ENCODE measurements at regions not wholly inside any gene's neighbourhood (a gene's known extent, or its start where the extent isn't known, plus 50 kb on each side); places are given as distances from the start of the nearest gene placed in this dataset.

DNA sequence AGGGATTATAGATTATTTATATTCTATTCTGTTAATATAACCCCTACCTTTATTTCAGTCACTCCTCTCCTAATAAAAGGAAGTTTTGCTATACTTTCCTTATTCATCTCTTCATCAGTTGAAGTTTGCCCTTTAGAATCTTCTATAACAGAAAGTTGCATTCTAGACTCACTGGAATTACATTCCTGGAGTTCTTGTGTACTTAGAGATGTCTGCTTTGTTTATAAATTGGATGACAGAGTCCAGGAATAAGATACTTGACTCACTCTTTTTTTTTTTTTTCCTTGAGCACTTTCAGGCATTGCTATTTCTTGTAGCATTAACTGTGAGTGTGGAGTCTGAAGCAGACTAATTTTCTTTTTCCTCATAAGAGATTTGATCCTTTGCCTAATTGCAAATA is 640.8 kb downstream of the XPNPEP1 start:
- Mint-ChIP-seq H3K27me3 (no peaks in the 10 kb centered on the region), H3K9me3 (no peaks in the 10 kb centered on the region), H3K27ac (no peak overlapping the region), H3K4me3 (no peak overlapping the region), H3K36me3 (ENCODE audit: low read depth) (no peaks in the 10 kb centered on the region), H3K4me1 (no peaks in the 10 kb centered on the region)
- no peak for DNase-seq
- TF ChIP-seq, protein P1, sequence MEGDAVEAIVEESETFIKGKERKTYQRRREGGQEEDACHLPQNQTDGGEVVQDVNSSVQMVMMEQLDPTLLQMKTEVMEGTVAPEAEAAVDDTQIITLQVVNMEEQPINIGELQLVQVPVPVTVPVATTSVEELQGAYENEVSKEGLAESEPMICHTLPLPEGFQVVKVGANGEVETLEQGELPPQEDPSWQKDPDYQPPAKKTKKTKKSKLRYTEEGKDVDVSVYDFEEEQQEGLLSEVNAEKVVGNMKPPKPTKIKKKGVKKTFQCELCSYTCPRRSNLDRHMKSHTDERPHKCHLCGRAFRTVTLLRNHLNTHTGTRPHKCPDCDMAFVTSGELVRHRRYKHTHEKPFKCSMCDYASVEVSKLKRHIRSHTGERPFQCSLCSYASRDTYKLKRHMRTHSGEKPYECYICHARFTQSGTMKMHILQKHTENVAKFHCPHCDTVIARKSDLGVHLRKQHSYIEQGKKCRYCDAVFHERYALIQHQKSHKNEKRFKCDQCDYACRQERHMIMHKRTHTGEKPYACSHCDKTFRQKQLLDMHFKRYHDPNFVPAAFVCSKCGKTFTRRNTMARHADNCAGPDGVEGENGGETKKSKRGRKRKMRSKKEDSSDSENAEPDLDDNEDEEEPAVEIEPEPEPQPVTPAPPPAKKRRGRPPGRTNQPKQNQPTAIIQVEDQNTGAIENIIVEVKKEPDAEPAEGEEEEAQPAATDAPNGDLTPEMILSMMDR (IDR thresholded peaks at IDR 0.05): no peak
- intact Hi-C loops (cut with micrococcal nuclease): no loop called here
- ChIA-PET CTCF (no interaction called here), POLR2A (no interaction called here)
- ATAC-seq (ENCODE audit: low read depth): no peak

DNA sequence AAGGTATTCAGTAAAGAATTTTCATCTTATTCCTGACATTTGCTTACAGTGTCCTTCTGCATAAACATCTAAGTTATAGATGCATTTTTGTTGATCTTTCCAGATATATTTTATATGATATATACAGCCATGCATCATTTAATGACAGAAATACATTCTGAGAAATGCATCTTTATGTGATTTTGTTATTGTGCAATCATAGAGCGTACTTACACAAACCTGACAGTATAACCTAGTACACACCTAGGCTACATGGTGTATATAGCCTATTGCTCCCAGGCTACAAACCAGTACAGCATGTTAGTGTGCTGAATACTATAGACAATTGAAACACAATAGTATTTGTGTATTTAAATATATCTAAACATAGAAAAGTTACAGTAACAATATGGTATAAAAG is 642.0 kb downstream of the XPNPEP1 start:
- H3K36me3 Mint-ChIP-seq (ENCODE audit: low read depth): no peaks in the 10 kb centered on the region
- intact Hi-C loops (cut with micrococcal nuclease): no loop called here
- ATAC-seq (ENCODE audit: low read depth) (no peak), DNase-seq (no peak)
- H3K4me1 Mint-ChIP-seq: no peaks in the 10 kb centered on the region
- H3K27me3 Mint-ChIP-seq: no peaks in the 10 kb centered on the region
- ChIA-PET CTCF (no interaction called here), POLR2A (no interaction called here)
- H3K9me3 Mint-ChIP-seq: no peaks in the 10 kb centered on the region
- TF ChIP-seq, protein P1 (IDR thresholded peaks at IDR 0.05): no peak
- no peak overlapping the region for H3K27ac Mint-ChIP-seq
- H3K4me3 Mint-ChIP-seq: no peak overlapping the region

DNA sequence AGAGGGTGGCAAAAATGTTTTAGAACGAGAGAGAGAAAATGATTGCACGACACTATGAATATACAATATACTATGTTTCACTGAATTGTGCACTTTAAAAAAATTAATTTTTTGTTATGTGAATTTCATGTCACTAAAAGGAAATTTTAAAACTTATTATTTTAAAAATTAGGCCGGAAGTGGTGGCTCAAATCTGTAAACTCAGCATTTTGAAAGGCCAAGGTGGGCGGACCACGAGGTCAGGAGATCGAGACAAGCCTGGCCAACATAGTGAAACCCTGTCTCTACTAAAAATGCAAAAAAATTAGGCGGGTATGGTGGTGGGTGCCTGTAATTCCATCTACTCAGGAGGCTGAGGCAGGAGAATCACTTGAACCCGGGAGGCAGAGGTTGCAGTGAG is 642.5 kb downstream of the XPNPEP1 start:
- TF ChIP-seq, protein P1 (IDR thresholded peaks at IDR 0.05): no peak
- H3K27ac Mint-ChIP-seq: no peak overlapping the region
- no peaks in the 10 kb centered on the region for H3K4me1 Mint-ChIP-seq
- no peak overlapping the region for H3K4me3 Mint-ChIP-seq
- POLR2A ChIA-PET: no interaction called here
- DNase-seq (no peak), ATAC-seq (ENCODE audit: low read depth) (no peak)
- no peaks in the 10 kb centered on the region for H3K36me3 Mint-ChIP-seq (ENCODE audit: low read depth)
- intact Hi-C loops (cut with micrococcal nuclease): no loop called here
- H3K27me3 Mint-ChIP-seq: no peaks in the 10 kb centered on the region
- no peaks in the 10 kb centered on the region for H3K9me3 Mint-ChIP-seq
- CTCF ChIA-PET: no interaction called here

DNA sequence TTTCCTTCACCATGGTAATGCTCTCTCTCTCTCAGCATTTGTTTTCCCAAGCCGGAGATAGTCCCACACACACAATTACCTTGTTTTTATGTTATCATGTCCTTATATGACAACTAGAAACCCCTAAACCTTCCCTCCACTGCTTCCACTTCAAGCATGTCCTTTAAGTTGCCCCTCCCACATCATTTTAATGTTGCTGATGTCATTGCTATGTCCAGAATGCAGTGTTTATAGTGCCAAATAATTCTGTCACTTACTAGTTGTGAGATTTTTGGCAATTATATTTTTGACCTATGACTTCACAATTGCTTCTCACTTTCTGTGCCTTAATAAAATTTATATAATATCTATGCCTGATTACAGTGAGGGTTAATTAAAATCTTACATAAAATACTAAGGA is 645.9 kb downstream of the XPNPEP1 start:
- Mint-ChIP-seq H3K4me1 (no peaks in the 10 kb centered on the region), H3K36me3 (ENCODE audit: low read depth) (no peaks in the 10 kb centered on the region), H3K27ac (no peak overlapping the region), H3K27me3 (no peaks in the 10 kb centered on the region), H3K9me3 (no peaks in the 10 kb centered on the region), H3K4me3 (no peak overlapping the region)
- TF ChIP-seq, protein P1 (IDR thresholded peaks at IDR 0.05): no peak
- CTCF ChIA-PET: no interaction called here
- intact Hi-C loops (cut with micrococcal nuclease): no loop called here
- no peak for ATAC-seq (ENCODE audit: low read depth)
- DNase-seq: no peak
- POLR2A ChIA-PET: no interaction called here

DNA sequence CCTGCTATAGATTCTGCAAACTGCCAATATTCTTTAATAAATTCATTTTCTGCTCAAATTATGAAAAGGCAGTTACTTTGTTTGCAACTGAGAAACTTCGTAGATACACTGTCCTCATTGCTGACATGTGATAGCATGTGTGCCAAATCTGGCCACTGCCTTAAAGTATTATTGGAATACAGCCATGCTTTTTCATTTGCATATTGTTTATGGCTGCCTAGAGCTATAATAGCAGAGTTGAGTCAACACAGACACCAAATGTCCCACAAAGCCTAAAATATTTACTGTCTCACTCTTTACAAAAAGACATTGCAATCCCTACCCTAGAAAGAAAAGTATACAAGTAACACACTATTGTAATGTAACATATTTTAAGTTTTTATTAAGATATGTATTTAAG is 647.4 kb downstream of the XPNPEP1 start:
- TF ChIP-seq, protein P1 (IDR thresholded peaks at IDR 0.05): no peak
- DNase-seq: no peak
- no peaks in the 10 kb centered on the region for H3K36me3 Mint-ChIP-seq (ENCODE audit: low read depth)
- no peaks in the 10 kb centered on the region for H3K27me3 Mint-ChIP-seq
- POLR2A ChIA-PET: no interaction called here
- intact Hi-C loops (cut with micrococcal nuclease): no loop called here
- no peaks in the 10 kb centered on the region for H3K9me3 Mint-ChIP-seq
- no peaks in the 10 kb centered on the region for H3K4me1 Mint-ChIP-seq
- no peak for ATAC-seq (ENCODE audit: low read depth)
- CTCF ChIA-PET: no interaction called here
- H3K4me3 Mint-ChIP-seq: no peak overlapping the region
- no peak overlapping the region for H3K27ac Mint-ChIP-seq
